PC-3 (cell line): ENCODE measurements at regions not wholly inside any gene's neighbourhood (a gene's known extent, or its start where the extent isn't known, plus 50 kb on each side); places are given as distances from the start of the nearest gene placed in this dataset.

Source experiments
- EZH2 ChIP-seq: fragments of 300-600 bp; sonication (generic); IDR thresholded peaks from one replicate; pipeline ENCODE4 v1.6.1; 2017; ENCODE audit warnings: antibody characterized with exemption, mild to moderate bottlenecking, low read length; ENCODE audit not compliant: unreplicated experiment
- EZH2phosphoT487 ChIP-seq: fragments of 300-600 bp; sonication (generic); IDR thresholded peaks from 2 replicates; pipeline ENCODE4 v1.6.1; 2018; ENCODE audit warnings: mild to moderate bottlenecking, antibody characterized with exemption, low read length, borderline replicate concordance
- TF ChIP-seq, protein P1 (sequence below): fragments of 300-600 bp; sonication (generic); conservative IDR thresholded peaks from 2 replicates; pipeline ENCODE4 v1.5.1; 2017; ENCODE audit warnings: antibody characterized with exemption, low read depth, mild to moderate bottlenecking, low read length

DNA sequence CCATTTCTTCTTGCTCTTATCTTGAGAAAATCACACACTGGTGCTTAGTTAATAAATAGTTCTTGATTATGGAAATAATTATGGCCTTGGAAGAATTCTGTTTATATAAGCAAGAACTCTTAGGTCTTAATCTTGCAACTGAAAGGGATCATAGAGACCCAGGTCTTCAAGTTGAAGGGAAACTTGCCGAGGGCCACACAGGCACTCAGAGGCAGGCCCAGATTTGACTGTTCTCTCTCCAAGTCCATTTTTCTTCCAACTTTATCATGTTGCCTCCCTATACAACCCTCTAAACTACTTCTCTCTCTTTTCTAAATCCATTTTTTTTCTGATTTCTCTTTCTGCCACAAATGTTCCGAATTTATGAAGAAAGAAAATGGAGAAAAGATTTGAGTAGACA is 94.5 kb upstream of the RMDN2 start:
- TF ChIP-seq, protein P1, sequence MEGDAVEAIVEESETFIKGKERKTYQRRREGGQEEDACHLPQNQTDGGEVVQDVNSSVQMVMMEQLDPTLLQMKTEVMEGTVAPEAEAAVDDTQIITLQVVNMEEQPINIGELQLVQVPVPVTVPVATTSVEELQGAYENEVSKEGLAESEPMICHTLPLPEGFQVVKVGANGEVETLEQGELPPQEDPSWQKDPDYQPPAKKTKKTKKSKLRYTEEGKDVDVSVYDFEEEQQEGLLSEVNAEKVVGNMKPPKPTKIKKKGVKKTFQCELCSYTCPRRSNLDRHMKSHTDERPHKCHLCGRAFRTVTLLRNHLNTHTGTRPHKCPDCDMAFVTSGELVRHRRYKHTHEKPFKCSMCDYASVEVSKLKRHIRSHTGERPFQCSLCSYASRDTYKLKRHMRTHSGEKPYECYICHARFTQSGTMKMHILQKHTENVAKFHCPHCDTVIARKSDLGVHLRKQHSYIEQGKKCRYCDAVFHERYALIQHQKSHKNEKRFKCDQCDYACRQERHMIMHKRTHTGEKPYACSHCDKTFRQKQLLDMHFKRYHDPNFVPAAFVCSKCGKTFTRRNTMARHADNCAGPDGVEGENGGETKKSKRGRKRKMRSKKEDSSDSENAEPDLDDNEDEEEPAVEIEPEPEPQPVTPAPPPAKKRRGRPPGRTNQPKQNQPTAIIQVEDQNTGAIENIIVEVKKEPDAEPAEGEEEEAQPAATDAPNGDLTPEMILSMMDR = no peak
- no peak for TF ChIP-seq EZH2phosphoT487
- no peak for TF ChIP-seq EZH2
